HepG2 (cell line): ENCODE measurements at regions not wholly inside any gene's neighbourhood (a gene's known extent, or its start where the extent isn't known, plus 50 kb on each side); places are given as distances from the start of the nearest gene placed in this dataset.

Experiments used
- ATAC-seq: fragments of 200-7000 bp; cut with Tn5 transposase; 3 replicates; pipeline ENCODE4 v1.9.1; 2020; ENCODE audit warnings: mild to moderate bottlenecking, moderate library complexity
- BruUV-seq: library from RNA; stranded (reverse); fragments of 400-500 nt; replicated peaks from 2 replicates; lab custom pipeline; 2021; lab: Mats Ljungman, UMichigan
- CTCF ChIA-PET: fragments of 300-600 bp; formaldehyde crosslinking; extraction: SDS; loops from one replicate; lab custom pipeline; 2021; ENCODE audit warnings: low total read pairs, inconsistent platforms, low intra/inter-chr PET ratio; lab: Yijun Ruan, JAX
- POLR2A ChIA-PET: fragments of 350-600 bp; sonication (Branson Sonifier 250); formaldehyde crosslinking; loops from one replicate; lab custom pipeline; 2020; ENCODE audit warnings: antibody characterized with exemption, inconsistent platforms; lab: Yijun Ruan, JAX
- DNase-seq: peaks from one replicate; pipeline ENCODE4 v3.0.0-alpha.2; 2015; ENCODE audit warnings: low spot score
- FAIRE-seq: peaks from 3 replicates; lab custom pipeline; 2011; peaks lifted over from hg19 to GRCh38; lab: Jason Lieb, UNC
- H2AFZ ChIP-seq: one replicate; pipeline ENCODE4 v1.6.1; 2011; ENCODE audit warnings: low read length, inconsistent platforms
- H3K27ac ChIP-seq: fragments of 300-600 bp; 3 replicates; pipeline ENCODE4 v1.8.0; 2011; ENCODE audit warnings: mixed run types, mild to moderate bottlenecking, mixed read lengths, low read length, inconsistent platforms; ENCODE audit not compliant: insufficient read depth; ENCODE audit errors: extremely low read length
- H3K27me3 ChIP-seq, 2 experiments: fragments of 200-600 bp in 1 of 2; 2 replicates in 1 of 2; 3 replicates in 1 of 2; pipeline versions ENCODE4 v1.6.0 to v1.8.0; 2011; ENCODE audit warnings: low read length in 2 of 2, mild to moderate bottlenecking in 2 of 2, moderate library complexity in 2 of 2, inconsistent platforms in 1 of 2; ENCODE audit not compliant: insufficient read depth in 2 of 2, control insufficient read depth in 1 of 2
- H3K36me3 ChIP-seq, 2 experiments: fragments of 200-600 bp in 1 of 2; replicated peaks in 1 of 2; 2 replicates in 1 of 2; 3 replicates in 1 of 2; pipeline versions ENCODE4 v1.5.1 to v1.8.0; 2011; ENCODE audit warnings: low read length in 2 of 2, inconsistent platforms in 1 of 2; ENCODE audit not compliant: insufficient read depth in 2 of 2, control insufficient read depth in 1 of 2
- H3K4me1 ChIP-seq: 2 replicates; pipeline ENCODE4 v1.5.1; 2012; ENCODE audit warnings: low read length, inconsistent platforms; ENCODE audit not compliant: insufficient read depth
- H3K4me2 ChIP-seq: 2 replicates; pipeline ENCODE4 v1.6.0; 2011; ENCODE audit warnings: low read depth, low read length, inconsistent platforms
- H3K4me3 ChIP-seq, 3 experiments: fragments of 200-600 bp in 1 of 3; sonication (generic), shearing (Covaris generic) in 1 of 3; replicated peaks in 1 of 3; 2 replicates each; pipeline ENCODE4 v1.5.1; 2011 to 2016; ENCODE audit warnings: low read length in 3 of 3, inconsistent platforms in 2 of 3, low read depth in 2 of 3, mild to moderate bottlenecking in 2 of 3, control low read depth in 1 of 3, mixed read lengths in 1 of 3; ENCODE audit not compliant: insufficient read depth in 1 of 3
- H3K79me2 ChIP-seq: one replicate; pipeline ENCODE4 v1.6.1; 2011; ENCODE audit warnings: low read length, inconsistent platforms; ENCODE audit not compliant: insufficient read depth
- H3K9ac ChIP-seq: 2 replicates; pipeline ENCODE4 v1.6.0; 2011; ENCODE audit warnings: mild to moderate bottlenecking, low read depth, low read length, inconsistent platforms; ENCODE audit not compliant: insufficient read depth
- H3K9me3 ChIP-seq: 2 replicates; pipeline ENCODE4 v1.5.1; 2012; ENCODE audit warnings: mild to moderate bottlenecking, low read length
- H4K20me1 ChIP-seq: 2 replicates; pipeline ENCODE4 v1.6.0; 2011; ENCODE audit warnings: inconsistent platforms, mild to moderate bottlenecking, low read length, moderate library complexity; ENCODE audit not compliant: insufficient read depth
- ATF7-NPFF ChIP-seq: sonication (generic); formaldehyde crosslinking; IDR thresholded peaks from 2 replicates; pipeline ENCODE4 v1.8.1; 2023; ENCODE audit warnings: mild to moderate bottlenecking, low read depth, missing genetic modification reagents, moderate library complexity
- CENPX ChIP-seq: sonication (generic); formaldehyde crosslinking; IDR thresholded peaks from 2 replicates; pipeline ENCODE4 v1.9.0; 2021; ENCODE audit warnings: mild to moderate bottlenecking, missing genetic modification reagents, moderate library complexity
- HDAC1 ChIP-seq: sonication (generic); formaldehyde crosslinking; IDR thresholded peaks from 2 replicates; pipeline ENCODE4 v1.5.1; 2020; ENCODE audit warnings: mild to moderate bottlenecking, missing genetic modification reagents
- IKZF1 ChIP-seq: fragments of 450-650 bp; IDR thresholded peaks from 2 replicates; pipeline ENCODE4 v1.7.1; 2016
- JUND ChIP-seq: sonication (generic); formaldehyde crosslinking; IDR thresholded peaks from 2 replicates; pipeline ENCODE4 v1.8.0; 2022; ENCODE audit warnings: mild to moderate bottlenecking, missing genetic modification reagents
- KMT2A ChIP-seq: sonication (generic); formaldehyde crosslinking; IDR thresholded peaks from 2 replicates; pipeline ENCODE4 v1.4.0; 2020; ENCODE audit warnings: missing genetic modification reagents
- MIXL1 ChIP-seq: IDR thresholded peaks from 2 replicates; pipeline ENCODE4 v1.6.1; 2016
- NR2F2 ChIP-seq: IDR thresholded peaks from 2 replicates; pipeline ENCODE4 v1.6.1; 2012; ENCODE audit warnings: low read depth, inconsistent platforms, borderline replicate concordance
- TAF1 ChIP-seq: sonication (generic); formaldehyde crosslinking; IDR thresholded peaks from 2 replicates; pipeline ENCODE4 v1.4.0; 2020; ENCODE audit warnings: missing genetic modification reagents
- XBP1 ChIP-seq: sonication (generic); formaldehyde crosslinking; IDR thresholded peaks from 2 replicates; pipeline ENCODE4 v1.5.0; 2020; ENCODE audit warnings: missing genetic modification reagents
- YY1 ChIP-seq: IDR thresholded peaks from 2 replicates; pipeline ENCODE4 v1.6.1; 2011; ENCODE audit warnings: low read length, low read depth, moderate library complexity, mild to moderate bottlenecking; ENCODE audit not compliant: insufficient read depth, insufficient replicate concordance
- WGBS: methylation state at CpG from one replicate; pipeline ENCODE4 v1.1.6; 2017; ENCODE audit warnings: low lambda C conversion rate; 5-methylcytosine and 5-hydroxymethylcytosine counted together
- in situ Hi-C: cut with HindIII; loops from 2 replicates; pipeline ENCODE4 v1.10.0; 2017; ENCODE audit warnings: low pct_unique_long_range_greater_than_20kb; ENCODE audit not compliant: extremely low pct_ligation_motif_present
- intact Hi-C: fragments of 100-400 bp; cut with micrococcal nuclease; formaldehyde crosslinking; loops from one replicate; pipeline ENCODE4 v1.10.0; 2022; ENCODE audit not compliant: unreplicated experiment
- TF ChIP-seq, protein P1 (sequence below): sonication (generic); formaldehyde crosslinking; IDR thresholded peaks from 2 replicates; pipeline ENCODE4 v1.4.0; 2020; ENCODE audit warnings: mild to moderate bottlenecking, missing genetic modification reagents
- TF ChIP-seq, protein P2 (sequence below): sonication (generic); formaldehyde crosslinking; IDR thresholded peaks from 2 replicates; pipeline ENCODE4 v1.4.0; 2020; ENCODE audit warnings: missing genetic modification reagents, mild to moderate bottlenecking, borderline replicate concordance
- TF ChIP-seq, protein P3 (sequence below): IDR thresholded peaks from 2 replicates; pipeline ENCODE4 v1.6.1; 2016; ENCODE audit warnings: low read depth
- TF ChIP-seq, protein P4 (sequence below): IDR thresholded peaks from 2 replicates; pipeline ENCODE4 v1.6.1; 2016
- TF ChIP-seq, protein P5 (sequence below), 2 experiments: sonication (generic) in 1 of 2; formaldehyde crosslinking in 1 of 2; IDR thresholded peaks; 2 replicates each; pipeline versions ENCODE4 v1.5.1 to v1.6.1; 2011 to 2020; ENCODE audit warnings: borderline replicate concordance in 1 of 2, low read depth in 1 of 2, low read length in 1 of 2, mild to moderate bottlenecking in 1 of 2, missing genetic modification reagents in 1 of 2, moderate library complexity in 1 of 2

DNA sequence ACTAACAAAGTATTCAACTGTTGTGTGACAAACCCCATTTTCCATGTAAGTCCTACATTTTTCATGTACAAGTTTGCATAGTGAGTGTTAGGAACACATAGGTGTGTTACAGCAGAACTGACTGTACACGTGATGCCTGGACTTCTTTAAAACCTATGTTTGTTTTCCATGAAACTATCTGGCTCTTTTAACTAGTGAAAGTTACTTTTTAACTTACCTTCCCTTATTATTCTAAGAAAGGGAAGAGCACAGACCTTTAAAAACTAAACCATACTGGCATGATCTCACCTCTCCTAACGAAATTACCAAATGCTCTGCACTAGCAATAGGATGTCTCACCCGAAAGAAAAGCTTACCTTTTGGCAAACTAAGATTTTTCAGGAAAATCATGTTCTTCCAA, 87.8 kb downstream of the CENPW start:
- H3K4me1 ChIP-seq = peaks cover 6% of the 10 kb centered on the region; the same call in 1 of the 2 replicates
- DNase-seq (peak; percentile 15), ATAC-seq (peak; percentile 54), FAIRE-seq (no peak)
- no peak overlapping the region for H3K4me3 ChIP-seq
- H3K27me3 ChIP-seq = no peaks in the 10 kb centered on the region
- no peaks in the 10 kb centered on the region for H3K79me2 ChIP-seq
- H3K27ac ChIP-seq = no peak overlapping the region
- H3K9me3 ChIP-seq = no peaks in the 10 kb centered on the region
- WGBS = 3% methylated on average over 3 of the region's 3 CpGs
- intact Hi-C loops (no loop called here), in situ Hi-C loops (no loop called here)
- H3K9ac ChIP-seq = no peak overlapping the region
- ChIA-PET CTCF (no interaction called here), POLR2A (no interaction called here)
- no peak overlapping the region for H2AFZ ChIP-seq
- no peaks in the 10 kb centered on the region for H4K20me1 ChIP-seq
- BruUV-seq = no TSS peak
- H3K4me2 ChIP-seq = 0 out of 2 replicates have a peak overlapping the region, but pooled peaks have one; percentile 26
- no peaks in the 10 kb centered on the region for H3K36me3 ChIP-seq
- 0 out of 2 replicates have a peak, but pooled peaks have one; percentile 32 for TF ChIP-seq HDAC1 (CRISPR knock-in tag)
- TF ChIP-seq CENPX (CRISPR knock-in tag) = no peak
- no peak for TF ChIP-seq TAF1 (CRISPR knock-in tag)
- no peak for TF ChIP-seq IKZF1
- TF ChIP-seq YY1 = no peak
- TF ChIP-seq MIXL1 (CRISPR knock-in tag) = no peak
- TF ChIP-seq, protein P1, sequence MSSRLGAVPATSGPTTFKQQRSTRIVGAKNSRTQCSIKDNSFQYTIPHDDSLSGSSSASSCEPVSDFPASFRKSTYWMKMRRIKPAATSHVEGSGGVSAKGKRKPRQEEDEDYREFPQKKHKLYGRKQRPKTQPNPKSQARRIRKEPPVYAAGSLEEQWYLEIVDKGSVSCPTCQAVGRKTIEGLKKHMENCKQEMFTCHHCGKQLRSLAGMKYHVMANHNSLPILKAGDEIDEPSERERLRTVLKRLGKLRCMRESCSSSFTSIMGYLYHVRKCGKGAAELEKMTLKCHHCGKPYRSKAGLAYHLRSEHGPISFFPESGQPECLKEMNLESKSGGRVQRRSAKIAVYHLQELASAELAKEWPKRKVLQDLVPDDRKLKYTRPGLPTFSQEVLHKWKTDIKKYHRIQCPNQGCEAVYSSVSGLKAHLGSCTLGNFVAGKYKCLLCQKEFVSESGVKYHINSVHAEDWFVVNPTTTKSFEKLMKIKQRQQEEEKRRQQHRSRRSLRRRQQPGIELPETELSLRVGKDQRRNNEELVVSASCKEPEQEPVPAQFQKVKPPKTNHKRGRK = no peak
- no peak for TF ChIP-seq KMT2A (CRISPR knock-in tag)
- no peak for TF ChIP-seq NR2F2
- TF ChIP-seq, protein P2, sequence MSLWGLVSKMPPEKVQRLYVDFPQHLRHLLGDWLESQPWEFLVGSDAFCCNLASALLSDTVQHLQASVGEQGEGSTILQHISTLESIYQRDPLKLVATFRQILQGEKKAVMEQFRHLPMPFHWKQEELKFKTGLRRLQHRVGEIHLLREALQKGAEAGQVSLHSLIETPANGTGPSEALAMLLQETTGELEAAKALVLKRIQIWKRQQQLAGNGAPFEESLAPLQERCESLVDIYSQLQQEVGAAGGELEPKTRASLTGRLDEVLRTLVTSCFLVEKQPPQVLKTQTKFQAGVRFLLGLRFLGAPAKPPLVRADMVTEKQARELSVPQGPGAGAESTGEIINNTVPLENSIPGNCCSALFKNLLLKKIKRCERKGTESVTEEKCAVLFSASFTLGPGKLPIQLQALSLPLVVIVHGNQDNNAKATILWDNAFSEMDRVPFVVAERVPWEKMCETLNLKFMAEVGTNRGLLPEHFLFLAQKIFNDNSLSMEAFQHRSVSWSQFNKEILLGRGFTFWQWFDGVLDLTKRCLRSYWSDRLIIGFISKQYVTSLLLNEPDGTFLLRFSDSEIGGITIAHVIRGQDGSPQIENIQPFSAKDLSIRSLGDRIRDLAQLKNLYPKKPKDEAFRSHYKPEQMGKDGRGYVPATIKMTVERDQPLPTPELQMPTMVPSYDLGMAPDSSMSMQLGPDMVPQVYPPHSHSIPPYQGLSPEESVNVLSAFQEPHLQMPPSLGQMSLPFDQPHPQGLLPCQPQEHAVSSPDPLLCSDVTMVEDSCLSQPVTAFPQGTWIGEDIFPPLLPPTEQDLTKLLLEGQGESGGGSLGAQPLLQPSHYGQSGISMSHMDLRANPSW (CRISPR knock-in tag) = no peak
- no peak for TF ChIP-seq ATF7-NPFF (CRISPR knock-in tag)
- TF ChIP-seq XBP1 (CRISPR knock-in tag) = no peak
- TF ChIP-seq, protein P3, sequence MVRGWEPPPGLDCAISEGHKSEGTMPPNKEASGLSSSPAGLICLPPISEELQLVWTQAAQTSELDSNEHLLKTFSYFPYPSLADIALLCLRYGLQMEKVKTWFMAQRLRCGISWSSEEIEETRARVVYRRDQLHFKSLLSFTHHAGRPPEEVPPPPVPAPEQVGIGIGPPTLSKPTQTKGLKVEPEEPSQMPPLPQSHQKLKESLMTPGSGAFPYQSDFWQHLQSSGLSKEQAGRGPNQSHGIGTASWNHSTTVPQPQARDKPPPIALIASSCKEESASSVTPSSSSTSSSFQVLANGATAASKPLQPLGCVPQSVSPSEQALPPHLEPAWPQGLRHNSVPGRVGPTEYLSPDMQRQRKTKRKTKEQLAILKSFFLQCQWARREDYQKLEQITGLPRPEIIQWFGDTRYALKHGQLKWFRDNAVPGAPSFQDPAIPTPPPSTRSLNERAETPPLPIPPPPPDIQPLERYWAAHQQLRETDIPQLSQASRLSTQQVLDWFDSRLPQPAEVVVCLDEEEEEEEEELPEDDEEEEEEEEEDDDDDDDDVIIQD (CRISPR knock-in tag) = peak; percentile 75; the same call in 1 of the 2 replicates
- TF ChIP-seq JUND (CRISPR knock-in tag) = no peak
- TF ChIP-seq, protein P4, sequence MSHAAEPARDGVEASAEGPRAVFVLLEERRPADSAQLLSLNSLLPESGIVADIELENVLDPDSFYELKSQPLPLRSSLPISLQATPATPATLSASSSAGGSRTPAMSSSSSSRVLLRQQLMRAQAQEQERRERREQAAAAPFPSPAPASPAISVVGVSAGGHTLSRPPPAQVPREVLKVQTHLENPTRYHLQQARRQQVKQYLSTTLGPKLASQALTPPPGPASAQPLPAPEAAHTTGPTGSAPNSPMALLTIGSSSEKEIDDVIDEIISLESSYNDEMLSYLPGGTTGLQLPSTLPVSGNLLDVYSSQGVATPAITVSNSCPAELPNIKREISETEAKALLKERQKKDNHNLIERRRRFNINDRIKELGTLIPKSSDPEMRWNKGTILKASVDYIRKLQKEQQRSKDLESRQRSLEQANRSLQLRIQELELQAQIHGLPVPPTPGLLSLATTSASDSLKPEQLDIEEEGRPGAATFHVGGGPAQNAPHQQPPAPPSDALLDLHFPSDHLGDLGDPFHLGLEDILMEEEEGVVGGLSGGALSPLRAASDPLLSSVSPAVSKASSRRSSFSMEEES (CRISPR knock-in tag) = peak; percentile 69; the same call in 1 of the 2 replicates
- TF ChIP-seq, protein P5, sequence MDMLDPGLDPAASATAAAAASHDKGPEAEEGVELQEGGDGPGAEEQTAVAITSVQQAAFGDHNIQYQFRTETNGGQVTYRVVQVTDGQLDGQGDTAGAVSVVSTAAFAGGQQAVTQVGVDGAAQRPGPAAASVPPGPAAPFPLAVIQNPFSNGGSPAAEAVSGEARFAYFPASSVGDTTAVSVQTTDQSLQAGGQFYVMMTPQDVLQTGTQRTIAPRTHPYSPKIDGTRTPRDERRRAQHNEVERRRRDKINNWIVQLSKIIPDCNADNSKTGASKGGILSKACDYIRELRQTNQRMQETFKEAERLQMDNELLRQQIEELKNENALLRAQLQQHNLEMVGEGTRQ (IDR thresholded peaks at IDR 0.05; ENCODE audit: low read depth, low read length) = peak; percentile 12; the same call in 1 of the 2 replicates
- TF ChIP-seq, protein P5 (CRISPR knock-in tag; IDR thresholded peaks at IDR 0.05; ENCODE audit: borderline replicate concordance) = no peak; the same call in 1 of the 2 replicates
